IPS-NIHi7 (cell line): ENCODE measurements at regions not wholly inside any gene's neighbourhood (a gene's known extent, or its start where the extent isn't known, plus 50 kb on each side); places are given as distances from the start of the nearest gene placed in this dataset.
"Not testable (repeated sequence)": the region's sequence is repeated elsewhere in the genome, so short reads cannot be mapped to it uniquely, and the experiment has no call there.

Experiments used
- DNase-seq: peaks from one replicate; pipeline ENCODE4 v3.0.0; 2012; ENCODE audit warnings: mixed read lengths; ENCODE audit errors: extremely low spot score

GRCh38 chr4:79747252-79747651 lies 325.8 kb downstream of the ANTXR2 start:
- DNase-seq: no peak

- no peak for DNase-seq
Observed at GRCh38 chr4:79743014-79743413, 330.0 kb downstream of the ANTXR2 start.

- no peak for DNase-seq
Observed at GRCh38 chr4:79739912-79740311, 331.9 kb upstream of the GK2 start.

- no peak for DNase-seq
Observed at GRCh38 chr4:79723507-79723906, 315.5 kb upstream of the GK2 start.

GRCh38 chr4:79700356-79700755 lies 292.3 kb upstream of the GK2 start:
- no peak for DNase-seq

GRCh38 chr4:79697444-79697843 lies 289.4 kb upstream of the GK2 start:
- no peak for DNase-seq

GRCh38 chr4:79696534-79696933 lies 288.5 kb upstream of the GK2 start:
- DNase-seq: not testable (repeated sequence)

GRCh38 chr4:79695848-79696247 lies 287.8 kb upstream of the GK2 start:
- DNase-seq: no peak

GRCh38 chr4:79689740-79690139 lies 281.7 kb upstream of the GK2 start:
- DNase-seq: no peak

- DNase-seq: no peak
Observed at GRCh38 chr4:79688691-79689090, 280.7 kb upstream of the GK2 start.

GRCh38 chr4:79687006-79687405 lies 279.0 kb upstream of the GK2 start:
- no peak for DNase-seq

GRCh38 chr4:79685542-79685941 lies 277.5 kb upstream of the GK2 start:
- no peak for DNase-seq

GRCh38 chr4:79684516-79684915 lies 276.5 kb upstream of the GK2 start:
- no peak for DNase-seq

- DNase-seq: no peak
Observed at GRCh38 chr4:79682801-79683530, 274.9 kb upstream of the GK2 start.

- no peak for DNase-seq
Observed at GRCh38 chr4:79682161-79682560, 274.1 kb upstream of the GK2 start.

- DNase-seq: no peak
Observed at GRCh38 chr4:79679859-79680258, 271.8 kb upstream of the GK2 start.

- no peak for DNase-seq
Observed at GRCh38 chr4:79678472-79679202, 270.6 kb upstream of the GK2 start.

GRCh38 chr4:79676705-79677104 lies 268.7 kb upstream of the GK2 start:
- no peak for DNase-seq

- not testable (repeated sequence) for DNase-seq
Observed at GRCh38 chr4:79674906-79675305, 266.9 kb upstream of the GK2 start.

GRCh38 chr4:79673898-79674297 lies 265.9 kb upstream of the GK2 start:
- no peak for DNase-seq

GRCh38 chr4:79673377-79673776 lies 265.3 kb upstream of the GK2 start:
- no peak for DNase-seq

- DNase-seq: no peak
Observed at GRCh38 chr4:79666875-79667274, 258.8 kb upstream of the GK2 start.

- DNase-seq: no peak
Observed at GRCh38 chr4:79666112-79666511, 258.1 kb upstream of the GK2 start.
